ENCODE measurements at regions not wholly inside any gene's neighbourhood (a gene's known extent, or its start where the extent isn't known, plus 50 kb on each side); places are given as distances from the start of the nearest gene placed in this dataset.
"Not testable (repeated sequence)": the region's sequence is repeated elsewhere in the genome, so short reads cannot be mapped to it uniquely, and the experiment has no call there.

DNA sequence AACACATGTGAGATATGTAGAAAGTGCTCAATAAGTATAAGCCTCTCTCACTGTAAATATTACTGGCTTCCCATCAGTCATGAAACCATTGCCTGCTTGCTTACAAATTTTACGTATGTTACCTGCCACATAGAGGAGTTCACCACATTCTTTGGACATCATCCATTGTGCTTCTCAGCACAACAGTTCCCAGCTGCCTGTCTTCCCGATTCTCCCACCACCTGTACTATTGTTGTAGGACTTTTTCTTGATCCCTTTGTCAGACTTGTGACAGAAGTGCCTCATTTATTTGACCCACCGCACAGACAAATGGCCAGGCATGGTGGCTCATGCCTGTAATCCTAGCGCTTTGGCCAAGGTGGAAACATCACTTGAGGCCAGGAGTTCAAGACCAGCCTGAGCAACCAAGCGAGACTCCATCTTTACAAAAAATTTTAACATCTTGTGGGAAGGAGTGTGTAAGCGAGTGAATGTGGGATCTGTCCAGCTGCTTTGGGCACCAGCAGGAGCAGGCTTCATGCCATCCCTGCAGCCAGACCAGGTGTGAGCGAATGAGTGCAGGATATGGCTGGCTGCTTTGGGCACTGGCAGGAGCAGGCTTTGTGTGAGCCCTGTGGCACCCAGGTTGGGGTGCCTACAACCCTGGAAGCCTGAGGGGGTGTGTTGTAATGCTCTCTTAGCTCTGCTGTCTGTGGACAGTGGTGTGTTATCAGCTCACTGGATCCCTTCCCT lies 139.9 kb upstream of the ELL2 start:
- 50 to 56% methylated on average over 7 of the region's 7 CpGs for WGBS, 2 donors
- intact Hi-C loops (cut with DNase I), result no loop called here

DNA sequence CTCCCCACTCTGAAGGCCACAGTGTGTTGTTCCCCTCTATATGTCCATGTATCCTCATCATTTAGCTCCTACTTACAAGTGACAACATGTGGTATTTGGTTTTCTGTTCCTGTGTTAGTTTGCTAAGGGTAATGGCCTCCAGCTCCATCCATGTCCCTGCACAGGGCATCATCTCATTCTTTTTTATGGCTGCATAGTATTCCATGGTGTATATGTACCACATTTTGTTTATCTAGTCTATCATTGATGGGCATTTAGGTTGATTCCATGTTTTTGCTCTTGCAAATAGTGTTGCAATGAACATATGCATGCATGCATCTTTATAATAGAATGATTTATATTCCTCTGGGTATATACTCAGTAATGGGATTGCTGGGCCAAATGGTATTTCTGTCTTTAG lies 135.8 kb upstream of the ELL2 start:
- H3K27me3 ChIP-seq; ATAC-seq; H3K9me3 ChIP-seq; intact Hi-C loops (cut with DNase I); DNase-seq; H3K36me3 ChIP-seq; H3K4me3 ChIP-seq; H3K27ac ChIP-seq; FAIRE-seq: not testable (repeated sequence)
- peaks cover 16 to 34% (median 25%) of the 10 kb centered on the region in 3 donors for H3K4me1 ChIP-seq

More for the DNA sequence above, 139.9 kb upstream of the ELL2 start:
- H3K4me3 ChIP-seq, result no peak overlapping the region
- TF ChIP-seq, protein P1, sequence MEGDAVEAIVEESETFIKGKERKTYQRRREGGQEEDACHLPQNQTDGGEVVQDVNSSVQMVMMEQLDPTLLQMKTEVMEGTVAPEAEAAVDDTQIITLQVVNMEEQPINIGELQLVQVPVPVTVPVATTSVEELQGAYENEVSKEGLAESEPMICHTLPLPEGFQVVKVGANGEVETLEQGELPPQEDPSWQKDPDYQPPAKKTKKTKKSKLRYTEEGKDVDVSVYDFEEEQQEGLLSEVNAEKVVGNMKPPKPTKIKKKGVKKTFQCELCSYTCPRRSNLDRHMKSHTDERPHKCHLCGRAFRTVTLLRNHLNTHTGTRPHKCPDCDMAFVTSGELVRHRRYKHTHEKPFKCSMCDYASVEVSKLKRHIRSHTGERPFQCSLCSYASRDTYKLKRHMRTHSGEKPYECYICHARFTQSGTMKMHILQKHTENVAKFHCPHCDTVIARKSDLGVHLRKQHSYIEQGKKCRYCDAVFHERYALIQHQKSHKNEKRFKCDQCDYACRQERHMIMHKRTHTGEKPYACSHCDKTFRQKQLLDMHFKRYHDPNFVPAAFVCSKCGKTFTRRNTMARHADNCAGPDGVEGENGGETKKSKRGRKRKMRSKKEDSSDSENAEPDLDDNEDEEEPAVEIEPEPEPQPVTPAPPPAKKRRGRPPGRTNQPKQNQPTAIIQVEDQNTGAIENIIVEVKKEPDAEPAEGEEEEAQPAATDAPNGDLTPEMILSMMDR (IDR thresholded peaks at IDR 0.05), result no peak
- no peaks in the 10 kb centered on the region for H3K27me3 ChIP-seq
- H3K9me3 ChIP-seq, result no peaks in the 10 kb centered on the region
- DNase-seq (peak in 5 of 6 donors; percentile 34 to 65 (median 43)), FAIRE-seq (no peak), ATAC-seq (peak; percentile 78 to 90 (median 90))
- H3K36me3 ChIP-seq, result no peaks in the 10 kb centered on the region
- H3K4me1 ChIP-seq, result peaks cover 4 to 11% (median 5%) of the 10 kb centered on the region in 3 donors
- peak overlapping the region in 3 of 4 donors; percentile 2 to 64 (median 51) for H3K27ac ChIP-seq

DNA sequence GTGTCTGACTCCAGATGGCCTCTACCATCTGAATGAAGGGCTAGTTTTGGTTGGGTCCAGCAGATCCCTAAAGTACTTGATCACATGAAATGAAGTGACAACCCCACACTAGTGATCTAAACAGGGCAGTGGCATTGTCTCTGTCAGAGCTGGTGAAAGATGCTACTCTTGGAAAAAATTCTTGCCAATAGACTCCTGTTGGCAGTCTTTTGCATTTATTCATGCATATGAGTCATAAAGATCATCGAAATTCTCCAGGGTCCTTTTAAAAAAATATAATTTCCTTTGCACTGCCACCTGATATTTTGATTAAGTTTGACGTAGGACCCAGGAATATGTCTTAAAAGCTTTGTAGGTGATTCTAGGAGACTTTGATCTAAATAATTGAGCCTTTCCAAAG lies 135.1 kb upstream of the ELL2 start:
- Histone ChIP-seq H3K9me3 (no peaks in the 10 kb centered on the region), H3K27me3 (no peaks in the 10 kb centered on the region), H3K4me3 (no peak overlapping the region), H3K27ac (no peak overlapping the region), H3K36me3 (no peaks in the 10 kb centered on the region), H3K4me1 (peaks cover 13 to 27% (median 25%) of the 10 kb centered on the region in 3 donors)
- intact Hi-C loops (cut with DNase I), result no loop called here
- FAIRE-seq (no peak), DNase-seq (no peak), ATAC-seq (no peak)
- 90 to 93% methylated on average over 2 of the region's 2 CpGs for WGBS, 2 donors
- TF ChIP-seq, protein P1 (IDR thresholded peaks at IDR 0.05), result no peak

DNA sequence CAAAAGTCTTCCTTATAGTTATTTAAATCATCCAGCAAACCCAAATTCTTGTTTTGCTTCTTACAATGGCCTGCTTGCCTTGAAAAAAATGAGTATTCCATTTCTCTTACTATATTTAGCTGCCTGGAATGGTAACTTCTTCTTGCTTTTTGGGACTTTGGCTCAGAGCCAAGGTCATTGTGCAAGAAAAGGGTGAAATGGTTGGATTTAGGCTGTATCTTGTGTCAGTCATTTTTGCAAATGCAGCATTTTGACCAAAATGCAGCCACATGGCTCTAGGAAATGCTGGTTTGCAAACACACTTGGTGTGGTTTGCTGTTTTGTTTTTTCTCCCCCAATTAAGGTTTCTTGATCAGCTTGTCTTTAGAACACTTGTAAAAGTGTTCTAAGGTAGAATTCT lies 133.3 kb upstream of the ELL2 start:
- DNase-seq, result peak in 1 of 6 donors; percentile 23
- H3K4me3 ChIP-seq, result no peak overlapping the region
- H3K27me3 ChIP-seq, result no peaks in the 10 kb centered on the region
- peak overlapping the region in 3 of 4 donors; percentile 40 to 89 (median 73) for H3K27ac ChIP-seq
- H3K4me1 ChIP-seq, result peaks cover 11 to 23% (median 21%) of the 10 kb centered on the region in 3 donors
- no peaks in the 10 kb centered on the region for H3K9me3 ChIP-seq
- ATAC-seq, result no peak
- intact Hi-C loops (cut with DNase I), result no loop called here
- TF ChIP-seq, protein P1 (IDR thresholded peaks at IDR 0.05), result no peak
- no peaks in the 10 kb centered on the region for H3K36me3 ChIP-seq
- no peak for FAIRE-seq

DNA sequence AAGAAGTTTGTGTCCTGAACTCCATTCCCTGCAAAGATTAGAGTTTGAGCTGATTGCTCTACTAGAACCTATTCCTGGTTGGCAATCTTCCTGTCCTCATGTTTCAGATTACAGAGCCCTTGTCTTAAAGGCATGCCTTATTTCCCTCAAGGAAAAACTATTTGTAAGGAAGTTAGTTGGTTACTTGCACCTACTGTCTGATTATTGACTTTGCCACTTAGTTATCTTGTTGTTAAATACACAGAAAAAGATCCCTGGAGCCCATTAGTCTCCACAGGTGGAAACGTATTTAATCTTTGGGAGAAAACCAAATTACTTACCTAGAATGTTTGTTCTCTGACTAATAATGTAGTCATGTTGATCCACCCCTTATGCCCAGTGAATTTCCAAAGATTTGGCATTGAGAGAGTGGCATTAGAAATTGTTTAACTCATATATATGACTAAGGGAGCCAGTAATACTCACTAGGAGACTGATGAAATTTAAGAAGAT lies 132.3 kb upstream of the ELL2 start:
- no peaks in the 10 kb centered on the region for H3K27me3 ChIP-seq
- DNase-seq, result peak in 3 of 6 donors; percentile 25 to 28 (median 26)
- peaks cover 11 to 23% (median 21%) of the 10 kb centered on the region in 3 donors for H3K4me1 ChIP-seq
- 3 to 14% methylated on average over 1 of the region's 1 CpG for WGBS, 2 donors
- intact Hi-C loops (cut with DNase I), result no loop called here
- no peak for FAIRE-seq
- no peaks in the 10 kb centered on the region for H3K9me3 ChIP-seq
- TF ChIP-seq, protein P1 (IDR thresholded peaks at IDR 0.05), result no peak
- ATAC-seq, result peak; percentile 87 to 94 (median 90)
- no peaks in the 10 kb centered on the region for H3K36me3 ChIP-seq
- H3K4me3 ChIP-seq, result no peak overlapping the region
- peak overlapping the region; percentile 22 to 89 (median 56) for H3K27ac ChIP-seq

All from pancreas (tissue), 10 donors.